22Rv1 (cell line): ENCODE measurements at regions not wholly inside any gene's neighbourhood (a gene's known extent, or its start where the extent isn't known, plus 50 kb on each side); places are given as distances from the start of the nearest gene placed in this dataset.

Experiments used
- CTCF ChIP-seq: fragments of 450-650 bp; IDR thresholded peaks from 2 replicates; pipeline ENCODE4 v1.5.1; 2017; ENCODE audit warnings: mild to moderate bottlenecking
- ZFX ChIP-seq: fragments of 450-650 bp; IDR thresholded peaks from 2 replicates; pipeline ENCODE4 v1.6.1; 2017; ENCODE audit warnings: antibody characterized with exemption, borderline replicate concordance

- TF ChIP-seq ZFX, result no peak
- no peak for TF ChIP-seq CTCF
Measured at GRCh38 chr2:58664523-58665151, 423.5 kb upstream of the FANCL start.
